ENCODE measurements at regions not wholly inside any gene's neighbourhood (a gene's known extent, or its start where the extent isn't known, plus 50 kb on each side); places are given as distances from the start of the nearest gene placed in this dataset.

DNA sequence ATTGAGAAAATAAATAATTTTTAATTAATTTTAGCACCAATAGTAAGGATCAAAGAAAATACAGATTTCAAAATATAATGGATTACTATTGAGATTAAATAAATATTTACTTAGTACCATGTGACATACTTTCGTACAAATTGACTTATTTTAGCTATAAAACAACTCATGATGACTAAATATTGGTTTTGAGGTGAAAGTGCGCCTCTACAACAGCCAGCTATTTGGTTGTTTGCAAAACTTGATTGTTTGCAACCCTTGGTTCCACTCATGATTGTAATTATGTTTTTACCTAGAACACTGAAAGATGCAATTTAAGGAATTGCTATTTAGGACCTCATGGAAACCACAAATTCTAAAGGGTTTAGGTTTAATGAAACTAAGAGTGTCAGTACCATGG is 51.9 kb upstream of the PPM1H start:
- TF ChIP-seq SP1 (IDR thresholded peaks at IDR 0.05) (no peak), ARNT (IDR thresholded peaks at IDR 0.05) (no peak), HDGF (IDR thresholded peaks at IDR 0.05; ENCODE audit: borderline replicate concordance) (no peak), FOXA1 (IDR thresholded peaks at IDR 0.05) (no peak), CTBP1 (IDR thresholded peaks at IDR 0.05; ENCODE audit: borderline replicate concordance) (no peak), TARDBP (IDR thresholded peaks at IDR 0.05) (no peak), SUZ12 (IDR thresholded peaks at IDR 0.05) (no peak), BHLHE40 (IDR thresholded peaks at IDR 0.05; ENCODE audit: borderline replicate concordance) (no peak), L3MBTL2 (conservative IDR thresholded peaks at IDR 0.05) (no peak), NFRKB (IDR thresholded peaks at IDR 0.05) (no peak), FOXM1 (IDR thresholded peaks at IDR 0.05; ENCODE audit: borderline replicate concordance) (no peak)

Data from HEK293T (cell line).